NCI-H2171 treated with DMSO at 0.1 percent for 48 hours (cell line): ENCODE measurements at regions not wholly inside any gene's neighbourhood (a gene's known extent, or its start where the extent isn't known, plus 50 kb on each side); places are given as distances from the start of the nearest gene placed in this dataset.
"Not testable (repeated sequence)": the region's sequence is repeated elsewhere in the genome, so short reads cannot be mapped to it uniquely, and the experiment has no call there.

Experiments
- DNase-seq: peaks from one replicate; lab custom pipeline; 2025; lab: John Stamatoyannopoulos, UW

- no peak for DNase-seq
Observed at GRCh38 chr13:81381560-81381959, 1040.6 kb upstream of the SPRY2 start.

GRCh38 chr13:81379183-81379582, 1038.3 kb upstream of the SPRY2 start:
- DNase-seq, result no peak

DNA sequence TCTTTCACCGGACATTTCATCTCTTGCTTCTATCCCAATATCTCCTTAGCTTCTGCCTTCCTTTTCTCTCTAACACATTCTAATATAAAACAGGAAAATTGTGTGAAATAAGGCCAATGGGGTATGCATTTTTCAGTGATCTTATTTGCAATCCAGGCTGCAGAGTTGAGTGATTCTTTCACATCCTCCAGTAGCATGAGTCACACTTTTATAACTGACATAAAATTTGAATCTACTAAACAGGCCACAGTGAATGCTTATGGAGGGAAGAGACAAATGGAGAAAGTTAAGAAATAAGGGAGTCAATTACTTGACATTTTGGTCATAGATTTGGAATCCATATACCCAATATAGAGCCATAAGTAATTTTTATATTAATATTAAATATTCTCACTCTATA, 1037.0 kb upstream of the SPRY2 start:
- no peak for DNase-seq

- DNase-seq, result no peak
Observed at GRCh38 chr13:81375709-81376108, 1034.8 kb upstream of the SPRY2 start.

DNA sequence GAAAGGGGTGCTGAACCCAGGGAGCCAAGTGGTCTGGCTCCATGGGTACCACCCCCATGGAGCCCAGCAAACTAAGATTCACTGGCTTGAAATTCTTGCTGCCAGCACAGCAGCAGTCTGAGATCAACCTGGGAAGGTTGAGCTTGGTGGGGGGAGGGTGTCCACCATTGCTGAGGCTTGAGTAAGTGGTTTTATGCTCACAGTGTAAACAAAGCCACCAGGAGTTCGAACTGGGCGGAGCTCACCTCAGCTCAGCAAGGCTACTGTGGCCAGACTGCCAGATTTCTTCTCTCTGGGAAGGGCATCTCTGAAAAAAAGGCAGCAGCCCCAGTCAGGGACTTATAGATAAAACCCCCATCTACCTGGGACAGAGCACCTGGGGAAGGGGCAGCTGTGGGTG, 1021.8 kb upstream of the SPRY2 start:
- not testable (repeated sequence) for DNase-seq

DNA sequence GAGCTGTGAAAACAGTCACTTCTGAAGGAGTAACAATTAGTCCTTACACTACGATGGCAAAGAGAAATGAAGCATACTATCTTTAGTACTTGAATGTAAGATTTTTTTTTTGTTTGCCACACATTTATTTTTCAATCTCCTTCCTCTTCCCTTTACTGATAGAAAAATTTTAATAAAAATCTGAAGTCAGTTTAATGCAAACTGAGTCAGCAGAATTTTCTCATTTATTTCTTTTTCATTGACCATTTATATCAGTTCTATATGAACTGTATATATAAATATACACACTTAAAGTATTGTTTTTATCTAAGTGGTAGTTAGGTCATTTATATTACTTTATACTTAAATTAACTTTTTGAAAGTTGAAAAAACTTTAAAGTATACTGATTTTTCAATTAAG, 1009.1 kb upstream of the SPRY2 start:
- DNase-seq, result no peak

GRCh38 chr13:81340118-81341069, 999.5 kb upstream of the SPRY2 start:
- DNase-seq, result not testable (repeated sequence)

DNA sequence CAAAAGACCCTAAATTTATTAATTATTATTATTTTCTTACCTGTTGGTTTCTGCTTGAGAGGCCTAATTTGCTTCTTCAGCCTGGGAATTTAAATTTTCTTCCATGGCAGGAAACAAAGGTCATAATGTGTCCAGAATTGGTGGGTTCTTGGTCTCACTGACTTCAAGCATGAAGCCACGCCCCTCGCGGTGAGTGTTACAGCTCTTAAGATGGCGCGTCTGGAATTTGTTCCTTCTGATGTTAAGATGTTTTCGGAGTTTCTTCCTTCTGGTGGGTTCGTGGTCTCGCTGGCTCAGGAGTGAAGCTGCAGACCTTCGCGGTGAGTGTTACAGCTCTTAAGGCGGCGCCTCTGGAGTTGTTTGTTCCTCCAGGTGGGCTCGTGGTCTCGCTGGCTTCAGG, 998.7 kb upstream of the SPRY2 start:
- DNase-seq, result not testable (repeated sequence)

DNA sequence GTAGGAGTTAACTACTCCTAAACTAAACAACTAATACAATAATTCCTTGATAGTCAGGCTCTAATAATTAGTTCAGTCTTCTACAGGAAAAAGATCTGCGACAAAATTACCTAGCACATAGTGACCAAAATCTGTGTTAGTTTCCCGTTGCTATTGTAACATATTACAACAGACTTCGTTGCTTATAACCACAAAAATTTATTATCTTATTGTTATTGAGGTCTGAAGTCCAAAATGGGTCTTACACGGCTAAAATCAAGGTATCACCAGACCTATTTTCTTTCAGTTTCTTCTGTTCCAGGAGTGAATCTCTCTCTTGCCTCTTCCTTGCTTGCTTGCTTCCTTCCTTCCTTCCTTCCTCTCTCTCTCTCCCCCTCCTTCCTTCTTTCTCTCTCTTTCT, 993.6 kb upstream of the SPRY2 start:
- DNase-seq, result no peak

- no peak for DNase-seq
Observed at GRCh38 chr13:81326913-81327312, 986.0 kb upstream of the SPRY2 start.

DNA sequence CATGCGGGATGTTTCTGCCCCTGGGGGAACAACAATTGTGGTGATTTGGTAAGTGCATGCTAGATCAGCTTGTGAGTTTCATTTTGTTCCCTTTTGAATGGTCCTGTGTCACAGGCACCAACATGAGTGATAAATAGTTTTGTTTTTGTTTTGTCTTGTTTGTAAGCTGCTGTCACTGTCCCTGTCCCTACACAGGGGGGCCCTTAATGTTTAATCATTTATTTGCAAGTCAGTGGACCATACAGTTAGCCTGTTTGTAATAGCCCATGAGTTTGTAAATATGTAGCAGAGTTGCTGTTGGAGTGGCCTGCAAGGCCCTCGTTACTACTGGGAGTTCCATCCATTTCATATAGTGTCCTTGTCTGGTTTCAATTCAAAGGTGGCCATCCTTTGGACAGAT, 979.6 kb upstream of the SPRY2 start:
- no peak for DNase-seq

DNA sequence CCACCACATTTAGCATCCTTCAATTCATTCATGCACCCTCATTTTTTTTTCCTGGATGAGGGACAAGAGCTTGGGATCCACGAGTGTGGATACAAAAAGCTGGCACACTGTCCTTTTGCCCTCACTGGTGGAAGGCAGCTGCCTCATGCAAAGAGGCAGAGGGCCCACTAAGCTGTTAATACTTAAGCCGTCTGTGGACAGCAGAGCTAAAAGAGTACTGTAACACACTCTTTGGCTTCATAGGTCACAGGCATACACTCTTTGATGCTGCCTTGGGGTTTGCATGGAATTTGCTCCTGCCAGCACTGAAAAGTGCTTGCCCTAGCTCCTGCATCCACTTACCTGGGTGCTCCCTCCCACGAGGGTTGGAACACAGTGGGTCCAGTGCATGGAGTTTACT, 978.4 kb upstream of the SPRY2 start:
- no peak for DNase-seq

DNA sequence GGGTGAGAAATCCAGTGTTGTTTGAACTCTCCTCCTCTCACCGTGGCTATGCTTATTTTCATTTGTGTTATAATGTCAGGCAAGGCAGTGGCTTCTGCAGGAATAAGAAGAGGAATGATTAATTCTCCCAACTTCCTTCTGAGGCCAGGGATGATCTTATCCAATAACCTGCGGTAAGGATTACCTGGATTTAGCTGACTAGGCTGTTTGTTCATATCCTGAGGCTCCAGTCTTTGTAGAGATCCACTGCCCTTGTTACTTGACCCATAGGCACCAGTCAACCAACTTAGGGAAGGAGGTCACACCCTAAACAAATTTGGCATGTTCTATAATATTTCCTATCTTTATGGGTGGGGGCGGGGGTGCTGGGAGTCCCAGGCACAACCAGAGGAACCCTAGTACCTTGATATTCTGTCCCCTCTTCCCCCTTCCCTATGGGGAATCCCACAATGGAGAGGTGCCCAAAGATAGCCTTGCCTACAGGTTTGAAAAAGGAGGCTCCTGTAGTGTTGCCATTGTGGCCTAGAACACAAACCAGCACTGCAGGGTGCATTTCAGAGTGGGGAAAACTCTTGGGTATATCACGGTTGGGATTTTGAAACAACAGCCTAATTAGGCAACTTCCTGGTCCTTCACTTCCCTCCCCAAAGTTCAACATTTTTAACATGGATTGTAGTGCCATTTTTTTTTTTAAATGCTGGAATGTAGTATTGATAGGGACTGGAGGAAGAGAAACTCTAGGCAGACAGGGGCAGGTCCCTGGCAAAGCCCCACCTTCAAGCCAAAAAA, 977.5 kb upstream of the SPRY2 start:
- no peak for DNase-seq

DNA sequence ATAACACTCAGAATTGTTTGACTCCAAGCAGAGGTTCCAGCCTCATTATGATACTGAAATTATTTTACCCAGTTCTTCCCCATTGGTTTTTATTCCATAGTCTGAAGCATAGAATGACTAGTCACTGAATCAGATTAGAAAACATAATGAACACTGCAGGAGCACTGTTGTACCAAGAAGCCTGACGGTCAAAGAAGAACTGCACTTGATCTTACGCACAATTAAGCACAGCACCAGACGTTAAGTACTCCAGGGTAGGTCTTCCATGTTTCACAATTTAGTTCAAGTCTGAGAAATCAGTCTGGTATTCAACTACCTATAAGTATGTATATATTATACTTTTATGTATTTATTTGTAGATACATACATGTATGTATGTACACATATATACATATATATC, 973.5 kb upstream of the SPRY2 start:
- DNase-seq, result no peak

DNA sequence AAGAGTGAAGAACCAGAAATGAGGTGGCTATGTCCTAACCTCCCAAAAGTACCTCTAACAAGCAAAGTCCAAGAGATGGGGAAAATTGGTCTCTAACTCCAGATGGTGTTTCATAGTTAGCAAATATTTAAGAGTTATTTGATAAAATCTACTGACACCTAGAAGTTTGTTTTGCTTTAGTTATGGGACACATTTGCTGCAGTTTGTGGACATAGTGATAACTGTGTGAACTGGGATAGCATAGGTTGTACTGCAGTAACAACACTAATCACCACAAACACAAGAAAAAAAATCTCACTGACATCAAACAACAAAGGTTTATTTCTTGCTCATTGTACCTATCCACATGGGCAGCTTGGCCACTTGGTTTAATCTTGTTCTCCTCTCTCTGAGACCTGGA, 965.0 kb upstream of the SPRY2 start:
- no peak for DNase-seq

GRCh38 chr13:81304121-81304659, 963.3 kb upstream of the SPRY2 start:
- no peak for DNase-seq

DNA sequence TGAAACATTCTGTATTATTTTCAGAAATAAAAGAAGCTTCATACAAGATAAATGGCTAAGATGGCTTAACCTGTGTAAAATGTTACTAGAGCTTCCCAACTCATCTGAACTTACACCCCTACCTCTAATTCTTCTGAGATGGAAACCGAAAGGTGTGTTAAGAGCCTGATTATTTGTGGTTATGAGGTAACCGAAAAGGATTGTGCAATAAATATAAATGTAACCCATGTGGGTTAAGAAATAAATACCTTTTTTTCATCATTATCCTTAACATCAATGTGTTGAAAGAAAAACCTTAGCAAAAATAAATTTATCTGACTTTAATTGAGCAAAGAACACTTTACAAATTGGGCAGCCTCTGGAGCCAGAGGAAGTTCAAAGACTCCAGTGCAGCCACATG, 961.8 kb upstream of the SPRY2 start:
- DNase-seq, result no peak

GRCh38 chr13:81302125-81302524, 961.2 kb upstream of the SPRY2 start:
- DNase-seq, result no peak

GRCh38 chr13:81295177-81295576, 954.3 kb upstream of the SPRY2 start:
- no peak for DNase-seq

DNA sequence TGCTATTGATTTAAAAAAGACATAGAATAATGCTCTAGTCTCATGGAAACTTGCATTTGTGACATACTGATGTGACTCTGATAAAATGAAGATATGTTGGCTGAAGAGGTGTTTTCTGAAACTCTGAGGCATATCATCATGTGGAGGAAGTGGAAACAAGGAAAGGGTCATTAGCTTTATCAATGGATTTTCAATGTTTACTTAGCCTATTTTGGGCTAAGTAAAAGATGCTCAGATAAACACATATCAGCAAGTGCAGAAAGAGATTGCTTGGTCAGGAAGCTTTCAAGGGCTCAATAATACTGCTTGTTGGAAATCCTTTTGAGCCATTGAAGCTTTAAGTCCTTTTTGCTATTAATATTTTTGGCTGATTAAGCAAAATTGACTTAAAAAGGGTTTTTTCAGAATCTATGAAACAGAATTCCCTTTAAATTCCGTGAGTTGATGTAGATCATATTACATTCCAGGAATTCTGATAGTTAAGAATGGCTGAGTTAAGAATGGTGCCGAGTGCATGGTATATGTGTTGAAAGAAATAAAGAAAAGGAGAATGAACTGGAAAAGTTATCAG, 952.8 kb upstream of the SPRY2 start:
- DNase-seq, result no peak

GRCh38 chr13:81283561-81283960, 942.6 kb upstream of the SPRY2 start:
- DNase-seq, result no peak

DNA sequence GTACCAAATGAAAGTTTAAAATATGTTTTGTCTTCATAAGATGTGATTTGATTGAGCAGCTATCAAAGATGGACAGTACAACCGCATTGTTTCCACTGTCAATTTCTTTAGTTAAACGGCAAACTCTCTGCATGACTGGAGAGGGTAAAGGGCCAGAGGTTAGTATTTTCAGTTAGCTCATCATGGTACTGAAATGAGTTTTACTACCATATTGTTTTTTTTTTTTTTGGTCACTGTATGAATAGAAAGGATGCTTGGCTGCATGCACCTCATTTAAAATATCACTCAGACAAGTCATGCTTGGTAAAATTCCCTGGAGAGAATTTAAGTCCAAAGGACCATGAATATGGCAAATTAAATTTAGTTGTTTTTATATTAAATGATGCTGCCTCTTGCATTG, 942.1 kb upstream of the SPRY2 start:
- DNase-seq, result no peak
